Caki2 (cell line): ENCODE measurements at regions not wholly inside any gene's neighbourhood (a gene's known extent, or its start where the extent isn't known, plus 50 kb on each side); places are given as distances from the start of the nearest gene placed in this dataset.
"Not testable (repeated sequence)": the region's sequence is repeated elsewhere in the genome, so short reads cannot be mapped to it uniquely, and the experiment has no call there.

Source experiments
- DNase-seq: peaks from one replicate; pipeline ENCODE4 v3.0.0-alpha.2; 2015; ENCODE audit warnings: low read depth
- in situ Hi-C: cut with HindIII; loops from 2 replicates; pipeline ENCODE4 v1.10.0; 2016; ENCODE audit warnings: low sequenced_read_pairs, low pct_unique_long_range_greater_than_20kb, mixed read lengths

- in situ Hi-C loops, result no loop called here
- DNase-seq, result no peak
These were observed 269.1 kb upstream of the MSX2 start for GRCh38 chr5:174455301-174455700.

GRCh38 chr5:174457141-174457678, 267.2 kb upstream of the MSX2 start:
- in situ Hi-C loops, result no loop called here
- no peak for DNase-seq

DNA sequence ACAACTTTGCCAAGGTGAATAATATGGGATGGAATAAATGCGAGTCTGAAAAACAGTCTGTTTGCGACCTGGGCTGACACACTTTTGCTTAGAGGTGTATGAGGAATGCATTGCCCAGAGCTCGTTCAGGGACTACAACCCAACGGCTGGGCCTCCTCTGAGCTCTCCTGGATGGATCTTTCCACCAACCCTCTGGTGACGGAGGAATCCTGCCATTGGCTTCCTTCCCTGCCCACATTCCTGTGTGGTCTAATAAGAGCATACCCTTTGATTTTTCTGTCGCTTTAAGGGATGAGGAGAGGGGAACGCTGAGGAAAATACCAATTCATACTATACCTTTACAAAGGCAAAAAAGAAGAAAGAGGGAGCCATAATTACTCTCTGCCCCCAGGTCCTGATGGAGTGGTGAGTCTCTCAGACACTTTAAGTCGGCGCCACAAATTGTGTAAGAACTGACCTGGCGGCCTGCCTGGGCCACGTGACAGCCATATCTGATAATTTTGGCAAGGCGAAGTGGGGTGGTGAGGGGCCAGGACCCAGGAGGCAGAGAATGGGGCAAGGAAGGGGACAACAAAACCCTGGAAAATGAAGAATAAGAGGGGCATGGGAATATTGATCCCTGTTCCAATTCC, 265.2 kb upstream of the MSX2 start:
- in situ Hi-C loops, result no loop called here
- no peak for DNase-seq

GRCh38 chr5:174459832-174460448, 264.4 kb upstream of the MSX2 start:
- in situ Hi-C loops, result no loop called here
- DNase-seq, result no peak

DNA sequence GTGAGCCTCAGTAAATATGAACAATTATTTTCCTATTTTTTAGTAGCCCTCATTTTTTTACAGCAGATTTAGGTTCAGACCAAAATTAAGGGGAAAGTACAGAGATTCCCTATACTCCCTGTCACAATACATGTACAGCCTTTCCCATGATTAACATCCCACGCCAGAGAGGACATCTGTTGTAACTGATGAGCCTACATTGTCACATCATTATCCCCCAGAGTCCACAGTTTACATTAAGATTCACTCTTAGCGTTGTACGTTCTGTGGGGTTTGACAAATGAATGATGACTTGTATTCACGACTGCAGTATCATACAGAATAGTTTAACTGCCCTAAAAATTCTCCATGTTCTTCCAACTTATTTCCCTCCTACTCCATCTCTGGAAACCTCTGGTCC, 262.3 kb upstream of the MSX2 start:
- in situ Hi-C loops, result no loop called here
- no peak for DNase-seq

- DNase-seq, result peak; percentile 24
- in situ Hi-C loops, result no loop called here
These were observed 259.7 kb upstream of the MSX2 start for GRCh38 chr5:174464504-174465165.

- DNase-seq, in situ Hi-C loops: not testable (repeated sequence)
These were observed 252.9 kb upstream of the MSX2 start for GRCh38 chr5:174471528-174471927.

GRCh38 chr5:174472956-174473355, 251.4 kb upstream of the MSX2 start:
- DNase-seq, result no peak
- in situ Hi-C loops, result no loop called here

GRCh38 chr5:174476001-174476400, 248.4 kb upstream of the MSX2 start:
- in situ Hi-C loops, DNase-seq: not testable (repeated sequence)

GRCh38 chr5:174479325-174479724, 245.1 kb upstream of the MSX2 start:
- DNase-seq, result no peak
- in situ Hi-C loops, result no loop called here

- DNase-seq, result no peak
- in situ Hi-C loops, result no loop called here
These were observed 242.6 kb upstream of the MSX2 start for GRCh38 chr5:174481737-174482136.

- in situ Hi-C loops, result no loop called here
- no peak for DNase-seq
These were observed 241.8 kb upstream of the MSX2 start for GRCh38 chr5:174482607-174483024.

DNA sequence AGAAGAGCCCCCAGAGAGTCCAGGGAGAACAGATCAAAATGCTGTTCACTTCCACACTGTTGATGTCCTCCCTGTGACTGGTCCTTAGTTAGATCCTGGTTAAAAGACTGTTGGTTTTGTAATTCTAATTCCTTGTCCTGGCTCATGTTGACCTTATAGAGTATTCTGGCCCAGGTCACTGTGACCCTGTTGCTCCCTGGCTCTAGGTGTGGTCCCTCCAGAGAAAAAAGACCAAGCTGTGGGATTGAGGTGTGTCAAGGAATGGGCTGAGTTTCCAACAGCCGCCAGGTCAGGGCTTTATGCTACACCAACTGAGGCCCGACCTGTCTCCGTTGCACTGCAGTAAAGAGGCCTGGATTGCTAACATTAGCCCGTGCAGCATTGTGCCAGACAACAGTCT, 241.0 kb upstream of the MSX2 start:
- in situ Hi-C loops, result no loop called here
- DNase-seq, result no peak

- DNase-seq, result no peak
- in situ Hi-C loops, result no loop called here
These were observed 235.2 kb upstream of the MSX2 start for GRCh38 chr5:174489215-174489614.

DNA sequence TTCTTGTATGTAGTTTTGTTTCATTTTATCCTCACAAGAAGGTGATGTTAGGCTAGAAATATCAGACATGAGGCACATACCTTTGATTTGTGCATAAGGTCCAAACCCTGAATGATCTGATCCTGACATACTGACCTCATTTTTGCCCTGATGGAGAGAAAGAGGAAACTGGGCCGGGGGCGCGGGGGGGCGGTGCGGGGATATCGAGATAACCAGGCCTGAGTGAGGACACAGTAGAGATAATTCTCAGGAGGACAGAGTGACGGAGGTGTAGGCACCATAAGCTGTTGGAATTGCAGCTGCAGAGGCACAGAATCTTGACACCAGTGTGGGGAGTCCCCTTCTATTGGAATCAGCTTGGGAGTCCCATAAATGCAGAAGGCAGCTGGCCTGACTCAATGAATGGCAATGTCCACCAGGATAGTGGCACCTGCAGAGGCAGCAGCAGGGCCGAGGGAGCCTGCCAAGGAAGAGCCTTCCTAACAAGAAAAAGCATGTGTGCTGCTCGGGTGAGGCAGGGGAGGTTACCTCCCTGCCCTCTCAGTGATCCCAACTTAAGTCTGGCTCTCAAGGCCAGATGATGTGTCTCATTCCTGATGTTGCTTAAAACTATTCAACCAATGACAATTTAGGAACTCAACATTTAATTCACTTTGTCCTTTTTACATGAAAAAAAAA, 234.3 kb upstream of the MSX2 start:
- DNase-seq, result no peak
- in situ Hi-C loops, result no loop called here

DNA sequence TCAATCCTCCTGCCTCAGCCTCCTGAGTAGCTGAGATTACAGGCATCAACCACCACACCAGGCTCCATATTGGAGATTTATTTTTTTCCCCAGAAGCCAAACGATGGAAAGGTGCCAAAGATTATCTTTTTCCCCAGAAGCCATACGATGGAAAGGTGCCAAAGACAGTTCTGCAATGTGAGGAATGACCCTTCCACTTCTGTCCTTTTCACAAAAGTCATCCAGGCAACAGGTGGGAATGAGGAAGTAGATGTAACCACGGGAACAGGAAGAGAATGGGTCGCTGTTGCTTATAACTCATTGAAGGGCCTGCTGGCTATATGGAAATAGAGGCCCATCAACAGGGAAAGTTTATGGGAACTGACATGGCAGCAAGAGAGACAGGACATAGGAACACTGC, 233.7 kb upstream of the MSX2 start:
- in situ Hi-C loops, result no loop called here
- no peak for DNase-seq

GRCh38 chr5:174491265-174491664, 233.1 kb upstream of the MSX2 start:
- in situ Hi-C loops, result no loop called here
- no peak for DNase-seq

- no peak for DNase-seq
- in situ Hi-C loops, result no loop called here
These were observed 232.5 kb upstream of the MSX2 start for GRCh38 chr5:174491761-174492350.

DNA sequence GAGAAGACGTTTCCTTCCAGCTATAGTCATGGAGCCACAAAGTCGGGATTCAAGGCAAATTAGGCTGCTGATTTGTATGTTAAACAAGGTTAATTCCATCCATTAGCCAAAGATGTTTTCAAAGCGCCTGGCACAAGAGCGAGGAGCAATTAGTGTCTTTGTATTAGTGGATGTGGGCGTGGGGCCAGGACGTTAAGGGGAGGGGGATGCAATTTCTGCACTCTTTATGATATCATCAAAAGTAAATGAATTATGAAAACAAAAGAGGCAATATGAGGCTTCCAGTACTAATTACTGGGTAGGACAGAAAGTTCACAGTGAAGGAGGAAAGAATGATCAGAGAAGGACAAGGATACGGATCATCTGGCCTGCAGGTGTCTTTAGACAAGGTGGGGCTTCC, 230.9 kb upstream of the MSX2 start:
- no peak for DNase-seq
- in situ Hi-C loops, result no loop called here
